ENCODE measurements at regions not wholly inside any gene's neighbourhood (a gene's known extent, or its start where the extent isn't known, plus 50 kb on each side); places are given as distances from the start of the nearest gene placed in this dataset.
"Not testable (repeated sequence)": the region's sequence is repeated elsewhere in the genome, so short reads cannot be mapped to it uniquely, and the experiment has no call there.

GRCh38 chr16:13845232-13845631 is 74.7 kb upstream of the ERCC4 start:
- DNase-seq (ENCODE audit: low spot score in 2 of 2), result no peak
- Histone ChIP-seq H3K9me3 (no peaks in the 10 kb centered on the region), H3K4me3 (no peak overlapping the region), H3K27me3 (no peaks in the 10 kb centered on the region), H3K27ac (no peak overlapping the region), H3K36me3 (no peaks in the 10 kb centered on the region), H3K4me1 (no peaks in the 10 kb centered on the region)
- intact Hi-C loops (cut with DNase I), result no loop called here
- TF ChIP-seq CTCF (IDR thresholded peaks at IDR 0.05), result no peak

GRCh38 chr16:13848795-13849194 is 71.2 kb upstream of the ERCC4 start:
- no peak for DNase-seq (ENCODE audit: low spot score in 2 of 2)
- no peaks in the 10 kb centered on the region for H3K4me1 ChIP-seq
- no peak for TF ChIP-seq CTCF (IDR thresholded peaks at IDR 0.05)
- no peak overlapping the region for H3K27ac ChIP-seq
- intact Hi-C loops (cut with DNase I), result no loop called here
- H3K4me3 ChIP-seq, result no peak overlapping the region
- H3K27me3 ChIP-seq, result no peaks in the 10 kb centered on the region
- H3K36me3 ChIP-seq, result no peaks in the 10 kb centered on the region
- no peaks in the 10 kb centered on the region for H3K9me3 ChIP-seq

- H3K4me3 ChIP-seq; H3K36me3 ChIP-seq; H3K4me1 ChIP-seq; H3K27me3 ChIP-seq; intact Hi-C loops (cut with DNase I); H3K9me3 ChIP-seq; H3K27ac ChIP-seq: not testable (repeated sequence)
- DNase-seq (ENCODE audit: low spot score in 2 of 2), result peak in 1 of 2 donors; percentile 64
These were observed 69.8 kb upstream of the ERCC4 start for GRCh38 chr16:13850173-13850572.

GRCh38 chr16:13852827-13853226 is 67.1 kb upstream of the ERCC4 start:
- no peak for TF ChIP-seq CTCF (IDR thresholded peaks at IDR 0.05)
- H3K27me3 ChIP-seq, result no peaks in the 10 kb centered on the region
- no peak overlapping the region for H3K27ac ChIP-seq
- no peaks in the 10 kb centered on the region for H3K9me3 ChIP-seq
- H3K4me1 ChIP-seq, result peaks cover 0 to 10% of the 10 kb centered on the region in 2 donors
- intact Hi-C loops (cut with DNase I), result no loop called here
- DNase-seq (ENCODE audit: low spot score in 2 of 2), result no peak
- no peak overlapping the region for H3K4me3 ChIP-seq
- H3K36me3 ChIP-seq, result no peaks in the 10 kb centered on the region

GRCh38 chr16:13856398-13856797 is 63.6 kb upstream of the ERCC4 start:
- DNase-seq (ENCODE audit: low spot score in 2 of 2), result no peak
- no peaks in the 10 kb centered on the region for H3K36me3 ChIP-seq
- H3K27ac ChIP-seq, result peak overlapping the region in 1 of 2 donors; percentile 14
- H3K4me3 ChIP-seq, result peak overlapping the region in 1 of 2 donors; percentile 22
- TF ChIP-seq CTCF (IDR thresholded peaks at IDR 0.05), result no peak
- peaks cover 0 to 10% of the 10 kb centered on the region in 2 donors for H3K4me1 ChIP-seq
- H3K27me3 ChIP-seq, result no peaks in the 10 kb centered on the region
- no peaks in the 10 kb centered on the region for H3K9me3 ChIP-seq
- intact Hi-C loops (cut with DNase I), result no loop called here

- H3K4me1 ChIP-seq, result peaks cover 0 to 13% of the 10 kb centered on the region in 2 donors
- no peak for DNase-seq (ENCODE audit: low spot score in 2 of 2)
- TF ChIP-seq CTCF (IDR thresholded peaks at IDR 0.05), result no peak
- H3K4me3 ChIP-seq, result peak overlapping the region in 1 of 2 donors; percentile 22
- intact Hi-C loops (cut with DNase I), result no loop called here
- H3K27me3 ChIP-seq, result no peaks in the 10 kb centered on the region
- H3K27ac ChIP-seq, result peak overlapping the region in 1 of 2 donors; percentile 14
- H3K36me3 ChIP-seq, result no peaks in the 10 kb centered on the region
- no peaks in the 10 kb centered on the region for H3K9me3 ChIP-seq
These were observed 63.0 kb upstream of the ERCC4 start for GRCh38 chr16:13856811-13857511.

All from ascending aorta (tissue), 2 donors.